Right atrium auricular region (tissue), 2 donors: ENCODE measurements at regions not wholly inside any gene's neighbourhood (a gene's known extent, or its start where the extent isn't known, plus 50 kb on each side); places are given as distances from the start of the nearest gene placed in this dataset.

Experiments
- DNase-seq: peaks from one replicate; pipeline ENCODE4 v3.0.0-alpha.2; 2019; ENCODE audit warnings: low spot score
- H3K27ac ChIP-seq, 2 donors: fragments of 200-600 bp; sonication (generic); 1 replicate in 1 of 2; 2 replicates in 1 of 2; pipeline ENCODE4 v1.5.1; 2016 to 2019
- H3K27me3 ChIP-seq, 2 donors: fragments of 200-600 bp; sonication (generic); one replicate each; pipeline versions ENCODE4 v1.5.1 to v1.6.0; 2017 to 2019
- H3K36me3 ChIP-seq: fragments of 200-600 bp; sonication (generic); one replicate; pipeline ENCODE4 v1.5.1; 2016
- H3K4me1 ChIP-seq, 2 donors: fragments of 200-600 bp; sonication (generic); one replicate each; pipeline versions ENCODE4 v1.5.1 to v1.6.0; 2017 to 2019
- H3K4me3 ChIP-seq, 2 donors: fragments of 200-600 bp; sonication (generic); 1 replicate in 1 of 2; 2 replicates in 1 of 2; pipeline ENCODE4 v1.5.1; 2017 to 2019; ENCODE audit warnings: mild to moderate bottlenecking in 1 of 2, moderate library complexity in 1 of 2
- H3K9me3 ChIP-seq, 2 donors: fragments of 200-600 bp; sonication (generic); one replicate each; pipeline ENCODE4 v1.5.1; 2019
- TF ChIP-seq, protein P1 (sequence below), 2 donors: fragments of 200-600 bp; sonication (generic); IDR thresholded peaks; one replicate each; pipeline ENCODE4 v1.5.1; 2019; ENCODE audit warnings: antibody characterized with exemption in 2 of 2

DNA sequence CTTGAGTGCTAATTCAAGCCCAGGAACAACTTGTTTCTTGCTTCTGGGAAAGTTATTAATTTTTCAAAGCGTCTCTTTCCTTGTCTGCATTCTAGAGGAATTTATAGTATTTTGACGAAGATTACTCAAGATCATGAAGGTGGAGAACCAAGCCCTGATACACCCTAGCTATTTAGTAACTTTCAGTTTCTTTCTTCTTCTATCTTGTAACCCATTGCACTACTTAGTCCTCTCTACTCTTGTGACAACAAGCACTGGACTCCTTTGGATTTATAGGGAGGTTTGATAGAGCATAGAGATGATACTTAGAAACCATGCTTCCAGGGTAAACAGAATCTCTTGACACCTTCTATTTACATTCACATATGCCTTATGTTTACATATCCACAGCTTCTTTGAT lies 203.3 kb upstream of the GRM7 start:
- TF ChIP-seq, protein P1, sequence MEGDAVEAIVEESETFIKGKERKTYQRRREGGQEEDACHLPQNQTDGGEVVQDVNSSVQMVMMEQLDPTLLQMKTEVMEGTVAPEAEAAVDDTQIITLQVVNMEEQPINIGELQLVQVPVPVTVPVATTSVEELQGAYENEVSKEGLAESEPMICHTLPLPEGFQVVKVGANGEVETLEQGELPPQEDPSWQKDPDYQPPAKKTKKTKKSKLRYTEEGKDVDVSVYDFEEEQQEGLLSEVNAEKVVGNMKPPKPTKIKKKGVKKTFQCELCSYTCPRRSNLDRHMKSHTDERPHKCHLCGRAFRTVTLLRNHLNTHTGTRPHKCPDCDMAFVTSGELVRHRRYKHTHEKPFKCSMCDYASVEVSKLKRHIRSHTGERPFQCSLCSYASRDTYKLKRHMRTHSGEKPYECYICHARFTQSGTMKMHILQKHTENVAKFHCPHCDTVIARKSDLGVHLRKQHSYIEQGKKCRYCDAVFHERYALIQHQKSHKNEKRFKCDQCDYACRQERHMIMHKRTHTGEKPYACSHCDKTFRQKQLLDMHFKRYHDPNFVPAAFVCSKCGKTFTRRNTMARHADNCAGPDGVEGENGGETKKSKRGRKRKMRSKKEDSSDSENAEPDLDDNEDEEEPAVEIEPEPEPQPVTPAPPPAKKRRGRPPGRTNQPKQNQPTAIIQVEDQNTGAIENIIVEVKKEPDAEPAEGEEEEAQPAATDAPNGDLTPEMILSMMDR (IDR thresholded peaks at IDR 0.05): no peak
- no peak overlapping the region for H3K27ac ChIP-seq
- H3K36me3 ChIP-seq: no peaks in the 10 kb centered on the region
- H3K9me3 ChIP-seq: peaks cover 0 to 16% of the 10 kb centered on the region in 2 donors
- no peaks in the 10 kb centered on the region for H3K4me1 ChIP-seq
- no peak for DNase-seq
- H3K27me3 ChIP-seq: no peaks in the 10 kb centered on the region
- H3K4me3 ChIP-seq: no peak overlapping the region

DNA sequence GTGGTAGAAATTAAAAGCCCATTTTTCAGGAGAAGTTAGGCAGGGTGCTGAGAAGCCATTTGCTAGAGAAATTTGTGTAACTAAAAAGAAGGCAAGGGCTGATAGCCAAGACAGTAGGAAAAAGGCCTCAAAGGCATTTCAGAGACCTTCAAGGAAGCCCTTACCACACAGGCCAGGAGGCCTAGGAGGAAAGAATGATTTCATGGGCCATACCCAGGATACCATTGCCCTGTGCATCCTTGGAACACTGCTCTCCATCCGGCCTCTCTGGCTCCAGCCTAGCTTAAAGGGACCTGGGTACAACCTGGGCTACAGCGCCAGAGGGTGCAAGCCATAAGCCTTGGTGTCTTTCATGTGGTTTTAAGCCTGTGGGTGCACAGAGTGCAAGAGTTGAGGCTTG lies 193.6 kb upstream of the GRM7 start:
- peaks cover 0 to 6% of the 10 kb centered on the region in 2 donors for H3K9me3 ChIP-seq
- H3K36me3 ChIP-seq: no peaks in the 10 kb centered on the region
- no peak overlapping the region for H3K4me3 ChIP-seq
- no peak overlapping the region for H3K27ac ChIP-seq
- no peaks in the 10 kb centered on the region for H3K4me1 ChIP-seq
- no peak for DNase-seq
- TF ChIP-seq, protein P1 (IDR thresholded peaks at IDR 0.05): no peak
- no peaks in the 10 kb centered on the region for H3K27me3 ChIP-seq

DNA sequence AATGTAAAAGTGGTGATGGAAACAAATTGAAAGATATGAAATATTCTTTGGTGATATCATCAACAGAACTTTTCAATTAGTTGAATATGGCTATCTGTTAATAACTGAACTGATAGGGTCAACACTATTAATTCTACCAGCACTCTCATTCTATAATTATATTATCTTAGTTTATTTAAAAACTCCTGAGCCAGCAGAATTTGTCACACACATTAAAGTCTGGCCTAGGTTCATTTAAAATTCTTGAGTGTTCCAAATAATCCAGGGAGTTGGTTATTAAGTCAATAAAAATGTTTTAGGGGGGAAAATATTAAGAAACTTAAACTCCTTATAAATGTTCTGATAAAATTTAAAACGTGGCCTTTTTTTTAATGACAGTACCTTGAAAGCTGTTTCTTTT lies 189.6 kb upstream of the GRM7 start:
- no peaks in the 10 kb centered on the region for H3K36me3 ChIP-seq
- no peaks in the 10 kb centered on the region for H3K4me1 ChIP-seq
- no peaks in the 10 kb centered on the region for H3K27me3 ChIP-seq
- no peaks in the 10 kb centered on the region for H3K9me3 ChIP-seq
- H3K4me3 ChIP-seq: no peak overlapping the region
- H3K27ac ChIP-seq: no peak overlapping the region
- no peak for DNase-seq
- TF ChIP-seq, protein P1 (IDR thresholded peaks at IDR 0.05): no peak

DNA sequence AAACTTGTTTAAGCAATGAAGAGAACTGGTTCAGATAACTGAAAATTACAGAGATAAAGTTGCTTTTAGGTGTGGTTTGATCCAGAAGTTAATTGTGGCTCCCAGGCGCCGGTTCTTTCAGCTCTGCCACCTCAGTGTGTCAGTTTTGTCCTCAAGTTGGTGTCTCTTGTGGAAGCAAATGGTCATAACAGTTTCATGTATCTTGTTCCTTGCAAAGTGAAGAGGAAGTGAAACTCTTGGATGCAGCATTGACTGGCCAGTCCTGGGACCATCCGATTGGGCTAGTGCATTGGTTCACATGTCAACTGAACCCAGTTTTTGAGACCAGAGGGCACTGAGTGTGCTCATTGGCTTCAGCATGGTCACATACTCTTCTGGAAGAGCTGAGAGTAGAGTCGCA lies 181.4 kb upstream of the GRM7 start:
- no peak overlapping the region for H3K4me3 ChIP-seq
- H3K36me3 ChIP-seq: no peaks in the 10 kb centered on the region
- no peaks in the 10 kb centered on the region for H3K9me3 ChIP-seq
- H3K27me3 ChIP-seq: no peaks in the 10 kb centered on the region
- H3K27ac ChIP-seq: no peak overlapping the region
- no peak for DNase-seq
- TF ChIP-seq, protein P1 (IDR thresholded peaks at IDR 0.05): no peak
- no peaks in the 10 kb centered on the region for H3K4me1 ChIP-seq

DNA sequence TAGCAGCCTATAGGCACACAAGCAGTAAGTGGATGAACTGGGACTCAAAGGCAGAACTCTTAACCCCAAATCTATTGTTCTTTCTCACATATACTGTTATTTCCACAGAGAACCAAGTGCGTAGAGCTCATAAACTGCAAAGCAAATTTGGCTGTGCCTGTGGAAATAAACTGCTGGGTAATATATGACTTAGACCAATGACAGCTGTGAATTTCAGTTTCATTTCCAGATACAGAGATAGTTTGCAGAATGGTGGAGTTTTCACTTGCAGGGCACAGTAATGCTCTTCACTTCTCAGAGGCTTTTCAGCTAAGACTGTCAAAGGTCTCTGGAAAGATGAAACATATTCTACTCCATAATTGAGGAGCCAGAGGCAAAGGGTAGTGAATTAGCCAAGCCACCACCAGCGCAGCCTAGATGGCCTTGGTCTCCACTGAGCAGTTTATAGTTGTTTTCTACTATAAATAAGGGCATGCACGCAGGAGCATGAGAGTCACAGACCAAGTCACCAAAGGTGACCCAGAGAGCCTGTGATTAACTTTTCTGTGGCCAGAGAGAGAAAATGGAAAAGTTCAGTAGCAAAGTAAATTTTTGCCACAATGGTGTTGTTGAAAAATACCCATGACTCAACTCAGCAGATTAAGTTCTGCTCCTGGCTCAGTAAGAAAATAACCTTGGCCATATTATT lies 180.7 kb upstream of the GRM7 start:
- TF ChIP-seq, protein P1 (IDR thresholded peaks at IDR 0.05): no peak
- H3K9me3 ChIP-seq: no peaks in the 10 kb centered on the region
- H3K4me1 ChIP-seq: no peaks in the 10 kb centered on the region
- H3K36me3 ChIP-seq: no peaks in the 10 kb centered on the region
- H3K27me3 ChIP-seq: no peaks in the 10 kb centered on the region
- H3K27ac ChIP-seq: no peak overlapping the region
- H3K4me3 ChIP-seq: no peak overlapping the region
- DNase-seq: no peak

DNA sequence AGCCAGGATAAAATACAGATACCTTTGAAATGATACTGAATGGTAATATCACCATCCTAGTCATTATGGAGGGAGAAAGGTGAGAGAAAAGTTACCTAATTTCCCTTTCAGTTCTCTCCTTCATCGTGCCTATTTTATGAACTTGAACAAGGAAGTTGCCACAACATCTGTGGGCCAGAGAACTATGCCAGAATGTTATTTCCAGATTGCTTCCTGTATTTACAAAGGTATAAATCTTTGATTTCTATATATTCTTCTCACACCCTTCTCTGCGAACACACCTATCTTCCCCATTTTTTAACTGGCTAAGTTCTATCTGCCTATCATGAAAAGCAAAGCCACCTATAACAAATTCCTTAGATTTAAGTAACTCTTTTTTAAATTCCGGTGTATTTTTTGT lies 163.6 kb upstream of the GRM7 start:
- Histone ChIP-seq H3K36me3 (no peaks in the 10 kb centered on the region), H3K27me3 (no peaks in the 10 kb centered on the region), H3K4me3 (no peak overlapping the region), H3K4me1 (no peaks in the 10 kb centered on the region), H3K9me3 (no peaks in the 10 kb centered on the region), H3K27ac (no peak overlapping the region)
- TF ChIP-seq, protein P1 (IDR thresholded peaks at IDR 0.05): no peak
- no peak for DNase-seq
